ENCODE measurements at regions not wholly inside any gene's neighbourhood (a gene's known extent, or its start where the extent isn't known, plus 50 kb on each side); places are given as distances from the start of the nearest gene placed in this dataset.

GRCh38 chr2:60614319-60614718 is 60.9 kb upstream of the BCL11A start:
- Histone ChIP-seq H3K4me1 (no peaks in the 10 kb centered on the region), H3K27ac (no peak overlapping the region), H3K36me3 (no peaks in the 10 kb centered on the region), H3K4me3 (no peak overlapping the region), H3K27me3 (no peaks in the 10 kb centered on the region), H3K9me3 (no peaks in the 10 kb centered on the region)
- TF ChIP-seq, protein P1, sequence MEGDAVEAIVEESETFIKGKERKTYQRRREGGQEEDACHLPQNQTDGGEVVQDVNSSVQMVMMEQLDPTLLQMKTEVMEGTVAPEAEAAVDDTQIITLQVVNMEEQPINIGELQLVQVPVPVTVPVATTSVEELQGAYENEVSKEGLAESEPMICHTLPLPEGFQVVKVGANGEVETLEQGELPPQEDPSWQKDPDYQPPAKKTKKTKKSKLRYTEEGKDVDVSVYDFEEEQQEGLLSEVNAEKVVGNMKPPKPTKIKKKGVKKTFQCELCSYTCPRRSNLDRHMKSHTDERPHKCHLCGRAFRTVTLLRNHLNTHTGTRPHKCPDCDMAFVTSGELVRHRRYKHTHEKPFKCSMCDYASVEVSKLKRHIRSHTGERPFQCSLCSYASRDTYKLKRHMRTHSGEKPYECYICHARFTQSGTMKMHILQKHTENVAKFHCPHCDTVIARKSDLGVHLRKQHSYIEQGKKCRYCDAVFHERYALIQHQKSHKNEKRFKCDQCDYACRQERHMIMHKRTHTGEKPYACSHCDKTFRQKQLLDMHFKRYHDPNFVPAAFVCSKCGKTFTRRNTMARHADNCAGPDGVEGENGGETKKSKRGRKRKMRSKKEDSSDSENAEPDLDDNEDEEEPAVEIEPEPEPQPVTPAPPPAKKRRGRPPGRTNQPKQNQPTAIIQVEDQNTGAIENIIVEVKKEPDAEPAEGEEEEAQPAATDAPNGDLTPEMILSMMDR (IDR thresholded peaks at IDR 0.05), result no peak
- no peak for TF ChIP-seq POLR2A (IDR thresholded peaks at IDR 0.05)
- intact Hi-C loops (cut with DNase I; ENCODE audit: low total_unique reads), result no loop called here
- DNase-seq, result no peak

DNA sequence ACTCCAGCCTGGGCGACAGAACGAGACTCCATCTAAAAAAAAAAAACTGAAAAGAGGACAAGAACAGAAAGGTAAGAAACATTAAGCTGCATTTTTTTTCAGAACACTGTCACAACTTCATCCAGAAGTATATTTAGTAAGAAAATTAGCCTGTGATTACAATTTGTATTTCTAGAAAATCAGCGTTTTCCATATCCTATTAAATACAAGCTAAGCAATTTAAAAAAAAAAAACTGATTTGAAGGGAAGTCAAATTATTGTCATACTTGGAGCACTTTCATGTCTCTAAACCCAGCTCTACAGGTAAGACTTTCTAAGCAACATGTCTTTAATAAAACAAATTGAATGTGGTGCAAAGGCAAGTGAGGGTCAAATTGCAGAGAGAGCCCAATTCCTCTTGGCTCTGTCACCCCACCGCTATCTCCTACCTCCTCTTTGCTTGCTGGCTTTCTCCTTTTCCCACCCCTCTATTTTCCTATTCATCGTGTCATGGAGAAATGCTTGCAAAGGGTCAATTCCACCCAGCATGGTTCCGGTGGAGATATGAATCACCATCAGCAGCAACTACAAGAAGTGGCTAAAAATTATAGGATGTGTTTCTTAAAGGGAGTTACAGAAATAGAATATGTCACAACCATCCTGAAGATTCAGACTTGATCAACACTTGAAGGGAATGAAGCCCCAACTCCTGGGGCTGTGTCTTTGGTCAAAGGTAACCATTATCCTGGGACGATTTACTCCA is 68.4 kb upstream of the BCL11A start:
- H3K36me3 ChIP-seq, result no peaks in the 10 kb centered on the region
- no peak overlapping the region for H3K4me3 ChIP-seq
- no peaks in the 10 kb centered on the region for H3K9me3 ChIP-seq
- H3K4me1 ChIP-seq, result no peaks in the 10 kb centered on the region
- H3K27ac ChIP-seq, result no peak overlapping the region
- no peaks in the 10 kb centered on the region for H3K27me3 ChIP-seq
- intact Hi-C loops (cut with DNase I; ENCODE audit: low total_unique reads), result no loop called here
- DNase-seq, result no peak
- TF ChIP-seq, protein P1 (IDR thresholded peaks at IDR 0.05), result no peak
- no peak for TF ChIP-seq POLR2A (IDR thresholded peaks at IDR 0.05)

- TF ChIP-seq, protein P1 (IDR thresholded peaks at IDR 0.05), result no peak
- no peak for TF ChIP-seq POLR2A (IDR thresholded peaks at IDR 0.05)
- H3K9me3 ChIP-seq, result no peaks in the 10 kb centered on the region
- H3K4me3 ChIP-seq, result no peak overlapping the region
- H3K27me3 ChIP-seq, result no peaks in the 10 kb centered on the region
- intact Hi-C loops (cut with DNase I; ENCODE audit: low total_unique reads), result no loop called here
- H3K36me3 ChIP-seq, result no peaks in the 10 kb centered on the region
- H3K27ac ChIP-seq, result no peak overlapping the region
- no peaks in the 10 kb centered on the region for H3K4me1 ChIP-seq
- no peak for DNase-seq
These were observed 69.6 kb upstream of the BCL11A start for GRCh38 chr2:60623040-60623439.

DNA sequence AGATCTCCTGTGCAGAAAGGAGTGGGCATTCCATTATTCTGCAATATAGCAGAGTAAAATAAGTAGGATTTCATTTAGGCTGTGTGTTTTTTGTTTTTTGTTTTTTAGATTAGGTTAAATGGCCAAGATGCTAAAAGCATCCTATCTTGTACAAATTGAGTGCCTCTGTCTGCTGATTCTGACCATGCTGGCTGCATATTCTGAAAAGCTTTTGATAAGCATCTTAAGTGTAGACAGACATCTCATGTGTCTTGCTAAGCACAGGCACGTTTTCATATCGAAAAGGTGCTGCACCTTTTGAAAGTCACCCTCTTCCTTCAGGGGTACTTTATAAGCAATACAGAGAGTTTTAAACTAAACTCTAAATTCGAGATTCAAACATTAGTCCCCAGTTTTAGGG is 74.0 kb upstream of the BCL11A start:
- intact Hi-C loops (cut with DNase I; ENCODE audit: low total_unique reads), result no loop called here
- Histone ChIP-seq H3K4me3 (no peak overlapping the region), H3K36me3 (no peaks in the 10 kb centered on the region), H3K4me1 (no peaks in the 10 kb centered on the region), H3K27me3 (no peaks in the 10 kb centered on the region), H3K27ac (no peak overlapping the region), H3K9me3 (no peaks in the 10 kb centered on the region)
- DNase-seq, result no peak
- TF ChIP-seq POLR2A (IDR thresholded peaks at IDR 0.05), result no peak
- TF ChIP-seq, protein P1 (IDR thresholded peaks at IDR 0.05), result no peak

DNA sequence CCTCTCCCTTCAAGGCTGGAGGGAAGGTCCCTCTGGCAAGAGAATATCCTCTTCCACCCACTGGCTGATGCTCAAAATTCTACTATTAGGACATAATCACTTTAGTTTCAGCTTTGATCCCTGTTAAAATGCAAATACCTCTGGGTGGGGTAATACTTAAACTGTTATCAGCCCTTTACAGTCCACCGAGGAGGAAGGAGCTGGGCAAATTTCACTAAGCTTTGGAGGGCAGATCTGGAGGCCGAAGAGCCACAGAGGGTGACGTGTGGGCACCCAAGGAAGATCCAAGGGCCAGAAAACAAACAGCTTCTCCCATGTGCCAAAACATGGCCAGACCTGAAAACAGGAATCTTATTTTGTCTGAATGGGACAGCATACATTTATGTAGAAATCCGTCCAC is 74.6 kb upstream of the BCL11A start:
- Histone ChIP-seq H3K4me3 (no peak overlapping the region), H3K9me3 (no peaks in the 10 kb centered on the region), H3K27me3 (no peaks in the 10 kb centered on the region), H3K27ac (no peak overlapping the region), H3K4me1 (no peaks in the 10 kb centered on the region), H3K36me3 (no peaks in the 10 kb centered on the region)
- no peak for DNase-seq
- no peak for TF ChIP-seq POLR2A (IDR thresholded peaks at IDR 0.05)
- TF ChIP-seq, protein P1 (IDR thresholded peaks at IDR 0.05), result no peak
- intact Hi-C loops (cut with DNase I; ENCODE audit: low total_unique reads), result no loop called here
